ENCODE measurements at regions not wholly inside any gene's neighbourhood (a gene's known extent, or its start where the extent isn't known, plus 50 kb on each side); places are given as distances from the start of the nearest gene placed in this dataset.

GRCh38 chr18:51391731-51392130 is 194.2 kb upstream of the MEX3C start:
- no peak for TF ChIP-seq PREB (CRISPR knock-in tag; IDR thresholded peaks at IDR 0.05)
- TF ChIP-seq ZNF550 (CRISPR knock-in tag; IDR thresholded peaks at IDR 0.05; ENCODE audit: borderline replicate concordance), result no peak
- TF ChIP-seq POLR2AphosphoS5 (IDR thresholded peaks at IDR 0.05; ENCODE audit: low read depth, low read length), result no peak
- no peak for TF ChIP-seq HDAC6 (IDR thresholded peaks at IDR 0.05; ENCODE audit: low read depth, low read length)
- no peak for TF ChIP-seq ZSCAN21 (CRISPR knock-in tag; IDR thresholded peaks at IDR 0.05; ENCODE audit: borderline replicate concordance)
- TF ChIP-seq EED (CRISPR knock-in tag; IDR thresholded peaks at IDR 0.05), result no peak
- no peak for TF ChIP-seq EZH2 (conservative IDR thresholded peaks at IDR 0.05; ENCODE audit: low read depth, low read length)
- TF ChIP-seq MAFF (IDR thresholded peaks at IDR 0.05; ENCODE audit: low read depth, low read length), result no peak
- TF ChIP-seq FOXO1 (CRISPR knock-in tag; IDR thresholded peaks at IDR 0.05), result no peak
- TF ChIP-seq ZBTB26 (CRISPR knock-in tag; IDR thresholded peaks at IDR 0.05; ENCODE audit: borderline replicate concordance), result no peak
- TF ChIP-seq MAX (IDR thresholded peaks at IDR 0.05), result no peak
- TF ChIP-seq KDM4B (CRISPR knock-in tag; IDR thresholded peaks at IDR 0.05), result no peak
- TF ChIP-seq FOXP4 (CRISPR knock-in tag; IDR thresholded peaks at IDR 0.05), result no peak

Measured in HepG2 (cell line).